HG03196 (cell line): ENCODE measurements at regions not wholly inside any gene's neighbourhood (a gene's known extent, or its start where the extent isn't known, plus 50 kb on each side); places are given as distances from the start of the nearest gene placed in this dataset.
"Not testable (repeated sequence)": the region's sequence is repeated elsewhere in the genome, so short reads cannot be mapped to it uniquely, and the experiment has no call there.

Experiments
- ATAC-seq: cut with Tn5 transposase; IDR thresholded peaks from one replicate; pipeline ENCODE4 v1.9.1; 2021; ENCODE audit not compliant: unreplicated experiment

DNA sequence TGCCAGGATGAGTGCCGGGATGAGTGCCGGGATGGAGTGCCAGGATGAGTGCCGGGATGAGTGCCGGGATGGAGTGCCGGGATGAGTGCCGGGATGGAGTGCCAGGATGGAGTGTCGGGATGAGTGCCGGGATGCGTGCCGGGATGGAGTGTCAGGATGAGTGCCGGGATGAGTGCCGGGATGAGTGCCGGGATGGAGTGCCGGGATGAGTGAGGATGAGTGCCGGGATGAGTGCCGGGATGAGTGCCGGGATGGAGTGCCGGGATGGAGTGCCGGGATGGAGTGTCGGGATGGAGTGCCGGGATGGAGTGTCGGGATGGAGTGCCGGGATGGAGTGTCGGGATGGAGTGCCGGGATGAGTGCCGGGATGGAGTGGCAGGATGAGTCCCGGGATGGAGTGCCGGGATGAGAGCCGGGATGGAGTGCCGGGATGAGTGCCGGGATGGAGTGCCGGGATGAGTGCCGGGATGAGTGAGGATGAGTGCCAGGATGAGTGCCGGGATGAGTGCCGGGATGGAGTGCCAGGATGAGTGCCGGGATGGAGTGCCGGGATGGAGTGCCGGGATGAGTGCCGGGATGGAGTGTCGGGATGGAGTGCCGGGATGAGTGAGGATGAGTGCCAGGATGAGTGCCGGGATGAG is 52.1 kb upstream of the HELT start:
- not testable (repeated sequence) for ATAC-seq

GRCh38 chr4:184967699-184968098 is 50.6 kb upstream of the HELT start:
- not testable (repeated sequence) for ATAC-seq

DNA sequence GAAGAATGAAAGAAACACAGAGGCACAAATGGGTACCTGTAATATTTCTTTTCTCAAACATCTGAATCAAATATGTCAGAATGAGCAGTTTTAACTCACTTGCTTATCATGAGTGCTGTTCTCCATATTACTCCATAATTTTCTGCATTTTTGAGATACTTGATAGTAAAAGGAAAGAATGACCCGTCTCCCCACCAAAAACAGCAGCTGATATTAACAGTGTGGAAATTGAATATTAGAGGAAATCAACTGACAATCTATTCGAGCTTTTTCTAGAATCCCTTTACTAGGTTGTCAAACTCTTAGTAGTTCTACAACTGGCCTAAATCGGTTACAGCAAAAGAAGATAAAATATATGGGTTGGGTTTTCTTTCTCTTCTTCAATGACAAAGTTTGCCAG is 49.9 kb upstream of the HELT start:
- no peak for ATAC-seq
